OCI-LY1 (cell line): ENCODE measurements at regions not wholly inside any gene's neighbourhood (a gene's known extent, or its start where the extent isn't known, plus 50 kb on each side); places are given as distances from the start of the nearest gene placed in this dataset.
A peak's percentile ranks its signal among the peaks of the same experiment; 100 is the strongest.

Experiments
- H2AFZ ChIP-seq: fragments of 200-600 bp; sonication (generic), shearing (Covaris generic); 2 replicates; pipeline ENCODE4 v1.6.0; 2014; ENCODE audit warnings: antibody characterized with exemption, mild to moderate bottlenecking, low read length
- H3F3A ChIP-seq: fragments of 200-600 bp; sonication (generic), shearing (Covaris generic); 2 replicates; pipeline ENCODE4 v1.6.0; 2014; ENCODE audit warnings: mild to moderate bottlenecking, antibody characterized with exemption, low read length, moderate library complexity; ENCODE audit not compliant: insufficient read depth
- H3K27ac ChIP-seq: fragments of 200-600 bp; sonication (generic); 2 replicates; pipeline ENCODE4 v1.5.1; 2014; ENCODE audit warnings: low read length, mixed run types, mild to moderate bottlenecking, low read depth; ENCODE audit not compliant: poor library complexity, severe bottlenecking
- H3K27me3 ChIP-seq: fragments of 200-600 bp; sonication (generic); 2 replicates; pipeline ENCODE4 v1.6.0; 2014; ENCODE audit warnings: antibody characterized with exemption, mild to moderate bottlenecking, low read length, moderate library complexity; ENCODE audit not compliant: insufficient read depth
- H3K36me3 ChIP-seq: fragments of 200-600 bp; sonication (generic); 2 replicates; pipeline ENCODE4 v1.6.1; 2014; ENCODE audit warnings: mild to moderate bottlenecking, antibody characterized with exemption, low read length, moderate library complexity, mixed read lengths; ENCODE audit not compliant: insufficient read depth
- H3K4me1 ChIP-seq: fragments of 200-600 bp; sonication (generic); 2 replicates; pipeline ENCODE4 v1.5.1; 2014; ENCODE audit warnings: mild to moderate bottlenecking, low read length, moderate library complexity; ENCODE audit not compliant: insufficient read depth, severe bottlenecking
- H3K4me2 ChIP-seq: fragments of 200-600 bp; sonication (generic), shearing (Covaris generic); 2 replicates; pipeline ENCODE4 v1.6.1; 2014; ENCODE audit warnings: low read length
- H3K4me3 ChIP-seq: fragments of 200-600 bp; sonication (generic); 2 replicates; pipeline ENCODE4 v1.5.1; 2014; ENCODE audit warnings: low read length, low read depth, mild to moderate bottlenecking, mixed read lengths; ENCODE audit not compliant: poor library complexity, severe bottlenecking
- H3K79me2 ChIP-seq: fragments of 200-600 bp; shearing (Covaris generic); 2 replicates; pipeline ENCODE4 v1.6.1; 2016; ENCODE audit warnings: mixed run types, low read length, mixed read lengths; ENCODE audit not compliant: insufficient read depth
- H3K9ac ChIP-seq: fragments of 200-600 bp; sonication (generic), shearing (Covaris generic); 2 replicates; pipeline ENCODE4 v1.6.1; 2014; ENCODE audit warnings: mild to moderate bottlenecking, low read length, mixed read lengths
- H3K9me2 ChIP-seq: fragments of 200-600 bp; sonication (generic), shearing (Covaris generic); 2 replicates; pipeline ENCODE4 v1.6.1; 2014; ENCODE audit warnings: low read depth, mild to moderate bottlenecking, low read length, mixed read lengths
- H3K9me3 ChIP-seq: fragments of 200-600 bp; shearing (Covaris generic); 2 replicates; pipeline ENCODE4 v1.6.1; 2014; ENCODE audit warnings: low read length, mixed read lengths
- H4K20me1 ChIP-seq: fragments of 200-600 bp; sonication (generic), shearing (Covaris generic); 2 replicates; pipeline ENCODE4 v1.6.0; 2016; ENCODE audit warnings: mild to moderate bottlenecking, low read length; ENCODE audit not compliant: insufficient read depth
- CTCF ChIP-seq: fragments of 200-600 bp; sonication (generic), shearing (Covaris generic); IDR thresholded peaks from 2 replicates; pipeline ENCODE4 v1.5.1; 2017; ENCODE audit warnings: mild to moderate bottlenecking, antibody characterized with exemption, low read length, moderate library complexity, mixed read lengths
- EZH2 ChIP-seq: fragments of 200-600 bp; sonication (generic), shearing (Covaris generic); IDR thresholded peaks from 2 replicates; pipeline ENCODE4 v1.8.0; 2017; ENCODE audit warnings: borderline replicate concordance, mixed run types, mild to moderate bottlenecking, antibody characterized with exemption, low read length, moderate library complexity, mixed read lengths

GRCh38 chr4:53653484-53654053 is 62.3 kb upstream of the LNX1 start:
- Histone ChIP-seq H3K9ac (no peak overlapping the region), H3K9me2 (no peaks in the 10 kb centered on the region), H4K20me1 (no peaks in the 10 kb centered on the region), H3K79me2 (no peaks in the 10 kb centered on the region), H3K36me3 (no peaks in the 10 kb centered on the region), H3K4me2 (no peak overlapping the region), H3K27ac (no peak overlapping the region), H3K4me1 (no peaks in the 10 kb centered on the region), H3K27me3 (no peaks in the 10 kb centered on the region), H3F3A (no peaks in the 10 kb centered on the region), H2AFZ (no peak overlapping the region), H3K4me3 (no peak overlapping the region), H3K9me3 (no peaks in the 10 kb centered on the region)
- no peak for TF ChIP-seq EZH2
- peak; percentile 25; the same call in 1 of the 2 replicates for TF ChIP-seq CTCF

GRCh38 chr4:53651156-53651735 is 60.0 kb upstream of the LNX1 start:
- Histone ChIP-seq H3K4me1 (no peaks in the 10 kb centered on the region), H2AFZ (no peak overlapping the region), H3K9me3 (no peaks in the 10 kb centered on the region), H3K4me3 (no peak overlapping the region), H3F3A (no peaks in the 10 kb centered on the region), H3K4me2 (no peak overlapping the region), H3K27me3 (no peaks in the 10 kb centered on the region), H4K20me1 (no peaks in the 10 kb centered on the region), H3K27ac (no peak overlapping the region), H3K79me2 (no peaks in the 10 kb centered on the region), H3K36me3 (no peaks in the 10 kb centered on the region), H3K9ac (no peak overlapping the region), H3K9me2 (no peaks in the 10 kb centered on the region)
- TF ChIP-seq EZH2 (no peak), CTCF (no peak)

- Histone ChIP-seq H3K9me3 (no peaks in the 10 kb centered on the region), H3K4me3 (no peak overlapping the region), H3K9ac (no peak overlapping the region), H4K20me1 (no peaks in the 10 kb centered on the region), H3K4me1 (no peaks in the 10 kb centered on the region), H3K27me3 (no peaks in the 10 kb centered on the region), H3K9me2 (no peaks in the 10 kb centered on the region), H3F3A (no peaks in the 10 kb centered on the region), H3K4me2 (no peak overlapping the region), H2AFZ (no peak overlapping the region), H3K27ac (no peak overlapping the region), H3K36me3 (no peaks in the 10 kb centered on the region), H3K79me2 (no peaks in the 10 kb centered on the region)
- no peak for TF ChIP-seq EZH2
- no peak for TF ChIP-seq CTCF
These were observed 58.1 kb upstream of the LNX1 start for GRCh38 chr4:53649357-53649756.
